Fibroblast of lung (primary cell): ENCODE measurements at regions not wholly inside any gene's neighbourhood (a gene's known extent, or its start where the extent isn't known, plus 50 kb on each side); places are given as distances from the start of the nearest gene placed in this dataset.

Source experiments
- DNase-seq, 2 donors: peaks; one replicate each; pipeline versions ENCODE4 v3.0.0 to v3.0.0-alpha.2; 2010; ENCODE audit warnings: low read depth in 2 of 2
- H2AFZ ChIP-seq: 2 replicates; pipeline ENCODE4 v1.5.1; 2012; ENCODE audit warnings: low read length, control low read depth, inconsistent platforms
- H3K27ac ChIP-seq: 2 replicates; pipeline ENCODE4 v1.5.1; 2011; ENCODE audit warnings: low read length, control low read depth; ENCODE audit not compliant: insufficient read depth
- H3K27me3 ChIP-seq: 2 replicates; pipeline ENCODE4 v1.5.1; 2011; ENCODE audit warnings: mild to moderate bottlenecking, low read length; ENCODE audit not compliant: control insufficient read depth, insufficient read depth
- H3K36me3 ChIP-seq: 2 replicates; pipeline ENCODE4 v1.5.1; 2011; ENCODE audit warnings: low read length; ENCODE audit not compliant: control insufficient read depth, insufficient read depth
- H3K4me1 ChIP-seq: 2 replicates; pipeline ENCODE4 v1.5.1; 2011; ENCODE audit warnings: low read length; ENCODE audit not compliant: control insufficient read depth, insufficient read depth; ENCODE audit errors: extremely low read depth
- H3K4me2 ChIP-seq: 2 replicates; pipeline ENCODE4 v1.5.1; 2011; ENCODE audit warnings: low read length, control low read depth; ENCODE audit not compliant: insufficient read depth; ENCODE audit errors: extremely low read depth
- H3K4me3 ChIP-seq, 4 experiments: fragments of 200-600 bp in 1 of 4; sonication (generic) in 1 of 4; replicated peaks in 1 of 4; 2 replicates each; pipeline ENCODE4 v1.5.1; 2011 to 2016; ENCODE audit warnings: low read length in 4 of 4, low read depth in 3 of 4, mild to moderate bottlenecking in 3 of 4, control low read depth in 2 of 4, inconsistent platforms in 1 of 4, mixed read lengths in 1 of 4; ENCODE audit not compliant: insufficient read depth in 1 of 4; ENCODE audit errors: control extremely low read depth in 1 of 4
- H3K79me2 ChIP-seq: 2 replicates; pipeline ENCODE4 v1.5.1; 2012; ENCODE audit warnings: mild to moderate bottlenecking, low read length, inconsistent platforms; ENCODE audit not compliant: control insufficient read depth, insufficient read depth
- H3K9ac ChIP-seq: 2 replicates; pipeline ENCODE4 v1.5.1; 2011; ENCODE audit warnings: mild to moderate bottlenecking, low read length, control low read depth; ENCODE audit not compliant: insufficient read depth
- H3K9me3 ChIP-seq: 2 replicates; pipeline ENCODE4 v1.5.1; 2012; ENCODE audit warnings: low read depth, low read length; ENCODE audit not compliant: control insufficient read depth, insufficient read depth
- H4K20me1 ChIP-seq: 2 replicates; pipeline ENCODE4 v1.5.1; 2011; ENCODE audit warnings: low read length; ENCODE audit not compliant: control insufficient read depth, insufficient read depth; ENCODE audit errors: extremely low read depth
- CTCF ChIP-seq, 2 donors: IDR thresholded peaks in 1 of 2; conservative IDR thresholded peaks in 1 of 2; 1 replicate in 1 of 2; 2 replicates in 1 of 2; pipeline ENCODE4 v1.5.1; 2011 to 2012; ENCODE audit warnings: low read length in 2 of 2, control low read depth in 1 of 2, inconsistent platforms in 1 of 2, low read depth in 1 of 2, mild to moderate bottlenecking in 1 of 2
- EZH2 ChIP-seq: IDR thresholded peaks from 2 replicates; pipeline ENCODE4 v1.5.1; 2012; ENCODE audit warnings: low read length, control low read depth, mild to moderate bottlenecking; ENCODE audit errors: missing control alignments

GRCh38 chr10:59538623-59539022, 171.0 kb downstream of the SLC16A9 start:
- no peak overlapping the region for H2AFZ ChIP-seq
- H4K20me1 ChIP-seq, result no peaks in the 10 kb centered on the region
- H3K36me3 ChIP-seq, result no peaks in the 10 kb centered on the region
- H3K9ac ChIP-seq, result no peak overlapping the region
- H3K79me2 ChIP-seq, result no peaks in the 10 kb centered on the region
- no peaks in the 10 kb centered on the region for H3K9me3 ChIP-seq
- no peak for DNase-seq
- H3K4me3 ChIP-seq, result no peak overlapping the region
- H3K4me1 ChIP-seq, result peaks cover 9% of the 10 kb centered on the region
- no peak for TF ChIP-seq CTCF (conservative IDR thresholded peaks at IDR 0.05 in 1 of 2, IDR thresholded peaks at IDR 0.05 in 1 of 2; ENCODE audit: low read depth in 1 of 2, low read length in 2 of 2)
- TF ChIP-seq EZH2, result no peak
- H3K4me2 ChIP-seq, result no peak overlapping the region
- no peaks in the 10 kb centered on the region for H3K27me3 ChIP-seq
- no peak overlapping the region for H3K27ac ChIP-seq

- Histone ChIP-seq H3K27me3 (no peaks in the 10 kb centered on the region), H3K4me1 (peaks cover 9% of the 10 kb centered on the region), H3K27ac (no peak overlapping the region), H4K20me1 (no peaks in the 10 kb centered on the region), H3K9me3 (no peaks in the 10 kb centered on the region), H3K9ac (no peak overlapping the region), H3K4me2 (no peak overlapping the region), H2AFZ (no peak overlapping the region), H3K4me3 (no peak overlapping the region), H3K79me2 (no peaks in the 10 kb centered on the region), H3K36me3 (no peaks in the 10 kb centered on the region)
- peak in 1 of 2 donors; percentile 60 for DNase-seq
- no peak for TF ChIP-seq CTCF (conservative IDR thresholded peaks at IDR 0.05 in 1 of 2, IDR thresholded peaks at IDR 0.05 in 1 of 2; ENCODE audit: low read depth in 1 of 2, low read length in 2 of 2)
- TF ChIP-seq EZH2, result no peak
Measured at GRCh38 chr10:59537501-59537900, 172.1 kb downstream of the SLC16A9 start.

GRCh38 chr10:59536167-59537014, 173.3 kb downstream of the SLC16A9 start:
- H3K9me3 ChIP-seq, result no peaks in the 10 kb centered on the region
- H3K4me3 ChIP-seq, result no peak overlapping the region
- H4K20me1 ChIP-seq, result no peaks in the 10 kb centered on the region
- H3K27ac ChIP-seq, result peak overlapping the region; percentile 77
- no peaks in the 10 kb centered on the region for H3K79me2 ChIP-seq
- peak overlapping the region; percentile 78 for H3K4me2 ChIP-seq
- peaks cover 9% of the 10 kb centered on the region for H3K4me1 ChIP-seq
- TF ChIP-seq CTCF (conservative IDR thresholded peaks at IDR 0.05 in 1 of 2, IDR thresholded peaks at IDR 0.05 in 1 of 2; ENCODE audit: low read depth in 1 of 2, low read length in 2 of 2) (no peak), EZH2 (no peak)
- H3K36me3 ChIP-seq, result no peaks in the 10 kb centered on the region
- H2AFZ ChIP-seq, result no peak overlapping the region
- H3K27me3 ChIP-seq, result no peaks in the 10 kb centered on the region
- peak; percentile 87 to 95 for DNase-seq
- peak overlapping the region; percentile 32 for H3K9ac ChIP-seq
